Medulla oblongata (tissue), 1 donor: ENCODE measurements at regions not wholly inside any gene's neighbourhood (a gene's known extent, or its start where the extent isn't known, plus 50 kb on each side); places are given as distances from the start of the nearest gene placed in this dataset.
"Not testable (repeated sequence)": the region's sequence is repeated elsewhere in the genome, so short reads cannot be mapped to it uniquely, and the experiment has no call there.

ENCODE experiments used
- DNase-seq: peaks from one replicate; pipeline ENCODE4 v3.0.0-alpha.2; 2015; ENCODE audit errors: extremely low spot score

DNA sequence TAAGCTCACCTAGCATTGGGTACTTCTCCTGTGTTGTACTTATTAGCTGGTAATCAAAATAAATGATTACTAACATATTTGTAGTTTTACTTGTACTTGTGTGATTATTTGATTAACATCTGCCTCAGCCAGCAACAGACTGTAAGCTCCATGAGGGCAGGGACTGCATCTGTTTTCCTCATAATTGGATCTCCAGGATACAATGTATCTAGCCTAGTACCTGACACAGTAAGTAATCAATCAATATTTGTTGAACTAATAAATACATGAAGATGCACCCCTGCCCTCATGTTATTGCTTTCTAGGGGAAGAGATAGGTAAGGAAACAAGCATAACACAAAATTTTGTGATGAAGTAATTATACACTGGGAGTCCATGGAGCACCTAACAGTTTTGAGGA is 101.5 kb downstream of the TENT5C start:
- no peak for DNase-seq

DNA sequence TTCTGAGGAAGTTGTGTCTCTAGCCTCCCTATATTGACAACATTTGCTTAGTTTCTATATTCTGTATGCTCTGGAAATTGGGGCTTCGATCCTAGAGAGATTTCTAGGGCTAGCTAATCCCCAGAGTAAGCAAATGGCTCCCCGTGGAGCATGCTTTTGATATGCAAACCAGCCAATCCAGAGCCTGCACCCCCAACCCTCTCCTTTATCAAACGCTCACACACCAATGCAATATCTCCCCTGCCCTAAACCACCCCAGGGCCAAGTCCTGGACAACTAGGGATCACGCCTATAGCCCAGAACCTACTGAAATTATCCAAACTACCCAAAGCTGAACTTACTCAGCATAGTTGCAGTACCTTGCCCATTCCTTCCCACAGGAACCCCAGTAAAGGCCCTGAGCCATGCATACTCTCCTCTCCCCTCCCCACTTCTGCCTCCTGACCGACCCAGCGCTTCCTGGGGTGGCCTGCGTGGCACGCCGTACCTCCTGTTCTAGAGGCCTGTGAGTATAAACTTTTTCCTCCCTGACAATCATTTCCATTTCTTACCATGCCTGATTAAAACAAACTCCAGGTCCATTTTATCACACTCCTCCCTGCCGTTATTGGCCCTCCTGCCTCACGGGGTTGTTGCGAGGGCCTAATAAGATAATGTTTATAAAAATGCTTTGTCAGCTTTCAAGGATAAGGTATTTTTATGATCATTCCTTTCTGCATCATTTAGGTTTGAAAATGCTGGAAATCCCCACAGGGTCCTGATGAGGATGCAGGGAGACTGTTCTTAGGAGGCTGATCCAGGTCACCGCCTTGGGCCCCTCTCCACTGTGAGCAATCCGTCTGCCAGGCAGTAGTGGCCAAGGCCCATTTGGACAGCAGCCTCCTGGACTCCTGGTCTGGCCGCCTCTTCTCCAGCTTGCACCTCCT is 102.7 kb downstream of the TENT5C start:
- peak; percentile 48 for DNase-seq

DNA sequence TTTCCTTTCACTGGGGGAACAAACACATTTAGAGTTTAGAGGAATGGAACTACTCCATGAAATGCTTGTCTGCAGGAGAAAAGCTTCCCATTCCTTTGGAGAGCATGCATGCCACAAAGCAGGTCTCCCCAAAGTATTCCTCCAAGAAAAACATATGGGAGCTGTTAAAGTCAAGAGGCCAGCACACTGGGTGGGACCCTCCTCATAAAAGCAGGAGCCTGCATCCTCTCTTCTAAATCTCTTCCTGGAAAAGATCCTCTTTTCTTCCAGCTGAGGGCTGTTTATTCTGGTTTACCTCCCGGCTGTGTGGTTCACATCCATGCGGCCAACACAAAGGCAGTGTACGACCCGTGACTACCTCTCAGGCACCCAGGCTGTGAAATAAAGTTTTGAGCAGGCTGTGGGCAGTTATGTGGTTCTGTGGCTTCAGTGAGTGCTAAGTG is 103.4 kb downstream of the TENT5C start:
- peak; percentile 16 for DNase-seq

DNA sequence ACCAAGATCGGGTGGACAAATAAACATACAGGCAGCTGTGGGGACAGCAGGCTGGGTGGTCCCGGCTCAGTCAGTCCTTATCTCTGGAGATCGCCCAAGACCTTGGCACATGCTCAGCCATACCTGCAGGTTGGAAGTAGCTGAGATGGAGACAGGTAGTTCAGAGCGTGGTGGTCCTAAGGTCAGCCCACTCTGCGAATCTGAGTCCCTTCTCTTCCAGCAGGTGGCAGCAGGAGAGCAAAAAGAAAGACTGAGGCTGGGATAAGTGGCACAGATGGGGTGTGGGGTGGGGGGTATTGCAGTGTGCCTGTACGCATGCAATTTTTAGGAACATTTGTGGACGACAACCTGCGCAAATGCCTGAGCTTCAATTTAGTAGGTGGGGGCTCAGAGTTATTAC is 104.9 kb downstream of the TENT5C start:
- no peak for DNase-seq

DNA sequence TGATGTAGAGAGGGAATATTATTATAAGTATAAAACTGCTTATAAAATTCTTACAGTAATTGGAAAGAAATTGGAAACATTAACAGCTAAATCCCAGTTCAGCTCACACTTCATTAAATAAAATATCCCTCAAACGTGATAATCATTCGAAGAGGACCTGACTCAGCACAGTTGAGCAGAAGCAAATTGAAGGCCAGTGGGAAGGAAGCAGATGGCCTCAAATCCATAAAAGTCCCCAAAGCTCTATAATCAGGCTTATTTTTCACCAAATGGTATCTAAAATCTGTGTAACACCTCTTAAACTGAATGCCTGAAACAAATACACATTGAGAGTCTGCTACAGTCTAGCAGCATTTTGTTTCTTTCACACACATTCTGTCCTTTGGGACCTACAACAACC is 106.8 kb downstream of the TENT5C start:
- no peak for DNase-seq

DNA sequence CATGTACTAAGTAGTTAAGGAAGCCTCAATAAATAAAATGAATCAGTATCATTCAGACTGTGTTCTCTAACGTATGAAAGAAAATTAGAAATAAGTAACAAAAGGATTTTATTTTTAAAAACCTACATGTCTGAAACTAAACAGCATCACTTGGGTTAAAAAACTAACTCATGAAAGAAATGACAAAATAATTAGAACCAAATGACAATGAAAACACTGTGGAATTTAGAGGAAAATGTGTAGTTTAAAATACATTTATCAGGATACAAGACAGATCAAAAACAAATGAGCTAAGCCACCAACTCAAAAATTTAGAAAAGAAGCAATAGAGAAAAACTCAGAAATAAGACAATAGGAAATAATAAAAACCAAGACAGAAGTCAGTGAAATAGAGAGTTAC is 108.7 kb downstream of the TENT5C start:
- no peak for DNase-seq

DNA sequence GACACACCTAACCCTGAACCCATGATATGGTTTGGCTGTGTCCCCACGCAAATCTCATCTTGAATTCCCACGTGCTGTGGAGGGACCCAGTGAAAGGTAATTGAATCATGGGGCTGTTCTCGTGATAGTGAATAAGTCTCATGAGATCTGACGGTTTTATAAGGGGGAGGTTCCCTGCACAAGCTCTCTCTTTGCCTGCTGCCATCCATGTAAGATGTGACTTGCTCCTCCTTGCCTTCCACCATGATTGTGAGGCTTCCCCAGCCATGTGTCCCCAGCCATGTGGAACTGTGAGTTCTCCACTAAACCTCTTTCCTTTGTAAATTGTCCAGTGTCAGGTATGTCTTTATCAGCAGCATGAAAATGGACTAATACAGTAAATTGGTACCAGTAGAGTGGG is 110.2 kb downstream of the TENT5C start:
- not testable (repeated sequence) for DNase-seq

DNA sequence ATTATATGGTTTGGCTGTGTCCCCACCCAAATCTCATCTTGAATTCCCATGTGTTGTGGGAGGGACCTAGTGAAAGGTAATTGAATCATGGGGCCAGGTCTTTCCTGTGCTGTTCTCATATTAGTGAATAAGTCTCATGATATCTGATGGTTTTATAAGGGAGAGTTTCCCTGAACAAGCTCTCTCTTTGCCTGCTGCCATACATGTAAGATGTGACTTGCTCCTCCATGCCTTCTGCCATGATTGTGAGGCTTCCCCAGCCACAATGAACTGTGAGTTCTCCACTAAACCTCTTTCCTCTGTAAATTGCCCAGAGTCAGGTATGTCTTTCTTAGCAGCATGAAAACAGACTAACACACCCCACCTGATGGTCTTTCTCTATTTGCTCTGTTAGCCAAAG is 112.1 kb downstream of the TENT5C start:
- not testable (repeated sequence) for DNase-seq

DNA sequence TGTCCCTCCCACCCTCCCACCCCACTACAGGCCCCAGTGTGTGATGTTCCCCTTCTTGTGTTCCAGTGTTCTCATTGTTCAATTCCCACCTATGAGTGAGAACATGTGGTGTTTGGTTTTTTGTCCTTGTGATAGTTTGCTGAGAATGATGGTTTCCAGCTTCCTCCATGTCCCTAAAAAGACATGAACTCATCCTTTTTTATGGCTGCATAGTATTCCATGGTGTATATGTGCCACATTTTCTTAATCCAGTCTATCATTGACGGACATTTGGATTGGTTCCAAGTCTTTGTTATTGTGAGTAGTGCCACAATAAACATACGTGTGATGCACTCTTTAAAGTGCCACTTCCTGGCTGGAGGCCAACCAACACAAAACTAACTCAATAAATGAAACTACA is 112.7 kb downstream of the TENT5C start:
- not testable (repeated sequence) for DNase-seq

DNA sequence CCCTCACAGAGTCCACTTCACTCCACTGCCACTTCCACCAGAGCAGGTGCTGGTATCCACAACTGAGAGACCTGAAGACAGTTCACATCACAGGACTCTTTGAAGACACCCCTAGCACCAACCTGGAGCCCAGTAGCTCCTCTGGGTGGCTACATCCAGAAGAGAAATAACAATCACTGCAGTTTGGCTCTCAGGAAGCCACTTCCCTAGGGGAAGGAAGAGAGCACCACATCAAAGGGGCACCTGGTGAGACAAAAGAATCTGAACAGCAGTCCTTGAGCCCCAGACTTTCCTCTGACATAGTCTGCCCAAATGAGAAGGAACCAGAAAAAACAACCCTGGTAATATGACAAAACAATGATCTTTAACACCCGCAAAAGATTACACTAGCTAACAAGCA is 113.2 kb downstream of the TENT5C start:
- no peak for DNase-seq

DNA sequence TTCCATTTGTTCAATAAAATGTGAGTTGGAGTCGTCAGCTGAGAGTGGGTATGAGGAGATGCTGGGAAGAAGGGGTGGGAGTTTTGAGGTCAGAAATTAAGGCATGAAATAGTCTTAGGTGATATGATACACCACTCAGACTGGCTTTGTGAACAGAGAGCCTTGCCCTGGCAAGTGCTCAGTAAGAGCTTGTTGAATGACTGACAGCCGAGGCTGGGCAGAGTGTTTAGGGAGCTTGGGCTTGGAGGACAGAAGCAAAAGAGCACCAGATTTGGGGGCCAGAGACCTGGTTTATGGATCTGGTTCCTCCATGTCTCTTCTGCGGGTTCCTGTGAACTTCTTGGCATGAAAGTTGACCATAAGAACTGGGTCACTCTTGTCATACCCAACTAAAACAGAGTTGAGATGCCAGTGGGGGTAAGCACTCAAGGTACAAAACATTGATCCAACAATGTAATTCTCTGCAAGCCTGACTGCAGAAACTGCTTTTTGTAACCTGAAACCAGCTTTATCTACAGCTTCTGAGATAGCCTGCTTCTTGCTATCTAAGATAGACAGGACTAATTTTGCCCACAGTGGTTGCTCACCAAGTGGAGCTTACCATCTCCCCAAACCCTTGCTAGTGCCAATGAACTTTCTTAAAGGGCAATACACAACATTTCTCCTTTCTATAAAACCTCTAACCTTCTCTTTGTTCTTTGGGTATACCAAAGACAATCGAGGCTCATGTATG is 126.4 kb downstream of the TENT5C start:
- no peak for DNase-seq

DNA sequence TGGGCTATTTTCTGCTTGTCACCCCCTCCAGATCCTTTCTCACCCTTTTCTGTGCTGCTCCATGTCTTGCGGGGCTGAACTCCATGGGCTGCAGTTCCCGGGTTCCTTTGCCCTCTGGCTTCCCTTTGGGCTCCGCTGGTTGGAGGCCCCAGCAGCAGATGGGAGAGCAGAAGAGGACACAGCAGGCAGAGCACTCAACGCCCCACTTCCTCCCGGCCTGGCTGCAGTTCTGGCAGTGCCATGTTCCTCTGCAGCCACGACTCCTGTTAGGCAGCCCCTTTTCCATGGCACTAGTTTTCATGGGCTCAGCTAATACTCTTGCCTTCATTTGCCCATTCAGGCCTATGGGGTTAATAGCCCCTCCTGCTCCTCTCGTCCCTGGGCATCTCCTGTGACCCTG is 127.1 kb downstream of the TENT5C start:
- DNase-seq, result no peak

DNA sequence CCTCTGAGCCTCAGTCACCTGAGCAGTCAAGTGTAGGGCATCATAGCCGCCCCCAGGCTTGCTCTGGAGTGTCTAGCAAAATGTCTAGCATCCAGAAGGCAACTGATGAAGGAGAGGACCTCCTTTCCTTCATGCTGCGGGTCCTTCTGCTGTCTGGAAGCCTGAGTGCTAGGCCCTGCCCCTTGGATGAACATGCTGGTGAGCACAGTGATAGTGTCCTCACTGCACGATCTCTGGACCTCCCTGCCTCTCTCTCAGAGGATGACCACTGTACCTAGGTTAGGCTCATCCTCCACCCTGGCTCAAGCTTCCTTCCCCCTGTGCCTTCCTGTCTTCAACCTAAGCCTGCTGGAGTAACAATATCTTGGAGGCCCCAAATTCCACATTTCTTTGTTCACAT is 128.6 kb downstream of the TENT5C start:
- DNase-seq, result no peak

DNA sequence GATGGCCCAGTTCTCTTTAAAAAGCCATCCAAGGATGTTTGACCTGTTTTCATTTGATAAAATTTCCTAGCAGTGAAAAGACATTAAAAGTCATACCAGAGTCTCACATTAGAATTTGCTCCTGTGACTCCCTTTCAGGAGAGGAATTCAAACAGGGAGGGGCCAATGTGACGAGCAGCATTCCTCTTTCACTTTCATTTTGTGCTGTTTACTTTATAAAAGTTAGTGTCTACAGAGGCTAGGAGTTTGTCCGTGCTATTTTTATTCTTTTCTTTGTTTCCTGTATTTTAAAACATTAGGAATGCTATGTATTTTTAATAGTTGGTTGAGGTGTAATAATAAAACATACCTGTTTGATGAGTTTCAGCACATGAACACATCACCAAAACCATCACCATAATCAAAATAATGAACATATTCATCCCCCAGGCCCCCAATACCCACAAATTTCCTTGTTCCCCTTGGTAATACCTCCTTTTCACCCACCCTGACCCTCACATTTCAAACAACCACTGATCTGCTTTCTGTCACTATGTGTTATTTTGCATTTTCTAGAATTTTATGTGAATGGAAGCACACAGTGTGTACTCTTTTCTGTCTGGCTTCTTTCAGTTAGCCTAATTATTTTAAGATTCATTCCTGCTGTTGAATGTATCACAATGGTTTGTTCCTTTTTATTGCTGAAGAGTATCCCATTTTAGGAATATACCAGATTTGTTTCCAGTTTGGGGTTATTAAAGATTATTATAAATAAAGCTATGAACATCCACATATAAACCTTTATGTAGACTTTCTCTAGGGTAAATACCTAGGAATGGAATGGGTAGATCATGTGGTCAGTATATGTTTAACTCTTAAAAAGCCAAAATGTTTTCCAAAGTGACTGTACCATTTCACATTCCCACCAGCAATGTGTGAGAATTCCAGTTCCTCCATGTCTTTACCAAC is 129.5 kb downstream of the TENT5C start:
- peak; percentile 62 for DNase-seq

DNA sequence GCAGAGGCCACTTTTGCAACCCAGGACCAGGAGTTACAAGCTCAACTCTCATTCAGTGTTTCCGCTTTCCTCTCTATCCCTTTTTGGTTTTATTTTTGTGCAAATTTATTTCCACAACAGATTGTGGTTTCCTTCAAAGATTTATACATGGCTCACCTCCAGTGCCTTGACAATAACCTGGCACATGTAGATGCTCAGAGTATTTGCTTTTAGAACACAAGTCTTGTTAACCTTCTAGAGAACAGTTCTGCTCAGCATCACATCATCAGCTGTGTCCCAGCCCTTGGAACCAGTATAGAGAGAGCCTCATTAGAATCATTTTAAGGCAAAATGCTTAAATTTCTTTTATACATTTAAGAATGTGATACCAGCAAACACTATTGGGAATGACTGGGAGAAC is 133.7 kb downstream of the TENT5C start:
- no peak for DNase-seq

DNA sequence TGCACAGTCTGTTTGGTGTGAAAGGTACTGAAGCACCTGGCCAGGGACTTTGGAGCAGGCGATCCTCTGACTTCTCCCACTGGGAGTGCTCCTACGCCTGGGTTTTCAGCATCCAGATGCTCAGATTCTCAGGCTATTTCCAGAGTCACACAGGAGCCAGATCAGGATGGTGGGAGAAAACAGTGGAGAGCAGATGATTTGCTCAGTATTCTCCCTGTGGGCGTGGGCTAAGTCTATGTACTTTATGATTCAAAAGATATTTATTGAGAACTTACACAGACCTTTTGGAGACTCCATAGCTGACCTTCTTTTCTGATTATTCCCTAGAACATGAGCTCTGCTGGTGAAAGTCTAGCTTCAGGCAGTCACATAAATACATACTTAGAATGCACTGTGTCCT is 134.6 kb downstream of the TENT5C start:
- no peak for DNase-seq

DNA sequence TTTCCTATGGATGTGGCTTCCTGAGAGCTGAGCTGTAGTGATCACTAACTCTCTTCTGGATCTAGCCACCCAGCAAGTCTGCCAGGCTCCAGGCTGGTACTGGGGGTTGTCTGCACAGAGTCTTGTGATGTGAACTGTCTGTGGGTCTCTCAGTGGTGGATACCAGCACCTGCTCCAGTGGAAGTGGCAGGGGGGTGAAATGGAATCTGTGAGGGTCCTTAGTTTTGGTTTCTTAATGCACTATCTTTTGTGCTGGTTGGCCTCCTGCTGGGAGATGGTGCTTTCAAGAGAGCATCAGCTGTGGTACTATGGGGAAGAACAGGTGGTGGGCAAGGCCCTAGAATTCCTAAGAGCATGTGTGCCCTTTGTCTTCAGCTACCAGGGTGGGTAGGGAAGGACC is 140.7 kb downstream of the TENT5C start:
- DNase-seq, result not testable (repeated sequence)

DNA sequence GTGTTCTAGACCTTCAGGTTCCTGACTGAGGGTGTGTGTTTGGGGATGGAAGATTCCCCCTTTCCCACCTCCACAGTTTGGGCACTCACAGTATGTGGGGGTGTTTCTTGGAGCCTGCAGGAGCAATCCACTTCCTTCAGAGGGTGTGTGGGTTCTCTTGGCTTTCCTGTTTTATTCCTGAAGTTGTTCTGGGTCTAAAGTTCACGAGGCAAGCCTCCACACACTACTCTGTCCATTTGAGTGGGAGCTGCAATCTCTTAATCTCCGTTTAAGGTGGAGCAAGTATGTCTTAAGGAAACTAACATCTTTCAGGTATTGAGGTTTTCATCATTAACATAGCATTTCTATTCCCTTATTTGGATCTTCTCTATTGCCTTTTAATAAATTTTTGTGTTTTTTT is 141.8 kb downstream of the TENT5C start:
- no peak for DNase-seq

DNA sequence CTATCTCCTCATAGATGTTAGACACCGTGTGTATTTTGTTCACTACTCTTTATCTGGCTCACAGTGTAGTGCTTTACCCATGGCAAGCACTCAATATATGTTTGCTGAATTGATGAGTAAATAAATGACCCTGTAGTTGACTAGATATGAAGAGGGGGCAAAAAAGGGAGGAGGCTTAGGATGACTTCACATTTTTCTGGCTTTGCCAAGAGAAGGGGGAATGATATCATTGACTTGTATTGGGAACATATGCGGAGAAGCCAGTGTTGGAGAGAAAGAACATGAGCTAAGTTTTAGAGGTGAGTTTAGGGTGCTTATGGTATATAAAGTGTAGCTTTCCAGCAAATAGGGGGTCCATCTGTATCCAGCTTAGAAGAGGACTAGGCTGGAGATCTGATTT is 145.5 kb downstream of the TENT5C start:
- no peak for DNase-seq

DNA sequence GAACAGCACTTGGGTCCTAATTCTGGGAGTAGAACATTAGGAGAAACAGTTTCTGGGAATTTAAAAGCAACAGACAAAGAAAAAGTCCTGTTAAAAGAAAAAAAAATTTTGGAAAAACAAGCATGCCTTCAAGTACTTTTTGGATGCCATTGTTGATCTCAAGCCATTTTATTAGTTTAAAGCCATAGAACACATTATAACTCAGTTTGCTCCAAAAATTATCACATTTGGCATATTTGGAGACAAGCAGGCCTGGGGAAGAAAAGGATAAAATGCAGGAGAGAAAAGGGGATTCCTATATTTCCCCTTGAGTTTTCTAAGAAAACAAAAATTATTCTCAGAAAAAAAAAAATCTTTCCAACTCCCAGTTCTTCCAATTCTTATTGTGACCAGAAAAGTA is 146.8 kb downstream of the TENT5C start:
- DNase-seq, result no peak

DNA sequence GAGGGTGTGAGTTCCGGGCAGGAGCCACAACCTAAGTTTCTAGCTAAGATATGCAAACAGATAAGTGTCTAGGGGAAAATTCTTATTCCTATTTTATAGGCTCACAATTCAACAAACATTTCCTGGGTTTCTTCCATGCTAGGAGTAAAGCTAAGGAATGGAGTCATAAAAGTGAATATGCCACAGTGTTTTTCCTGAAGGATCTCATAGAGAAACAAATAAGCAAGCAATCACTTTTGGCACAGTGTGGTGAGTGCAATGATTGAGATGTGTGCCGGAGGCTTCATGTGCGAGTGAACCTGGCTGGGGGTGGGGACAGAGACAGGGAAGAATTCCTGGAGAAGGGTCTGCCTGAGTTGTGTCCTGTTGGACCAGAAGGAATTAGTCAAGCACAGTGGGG is 147.4 kb downstream of the TENT5C start:
- DNase-seq, result no peak

DNA sequence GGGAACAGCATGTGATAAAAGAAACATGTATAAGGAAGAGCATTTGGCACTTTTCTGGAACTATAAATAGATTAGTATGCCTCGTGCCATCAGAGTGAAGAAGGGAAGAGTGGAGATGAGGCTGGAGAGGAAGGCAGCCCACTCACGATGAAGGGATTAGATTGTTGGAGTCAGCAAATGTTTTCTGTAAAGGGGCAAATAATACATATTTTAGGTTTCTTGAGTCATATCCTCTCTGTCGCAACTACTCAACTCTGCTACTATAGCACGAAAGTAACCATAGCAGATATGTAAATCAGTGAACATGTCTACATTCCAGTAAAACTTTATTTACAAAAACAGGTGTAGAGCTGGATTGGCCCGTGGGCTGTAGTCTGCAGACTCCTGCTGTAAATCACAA is 147.8 kb downstream of the TENT5C start:
- DNase-seq, result no peak
